Hepatocyte (in vitro differentiated cells): ENCODE measurements at regions not wholly inside any gene's neighbourhood (a gene's known extent, or its start where the extent isn't known, plus 50 kb on each side); places are given as distances from the start of the nearest gene placed in this dataset.

ENCODE experiments used
- EZH2 ChIP-seq: fragments of 200-600 bp; sonication (generic); IDR thresholded peaks from 2 replicates; pipeline ENCODE4 v1.6.1; 2016; ENCODE audit warnings: antibody characterized with exemption, mild to moderate bottlenecking, borderline replicate concordance
- EZH2phosphoT487 ChIP-seq: fragments of 200-600 bp; sonication (generic); IDR thresholded peaks from one replicate; pipeline ENCODE4 v1.6.1; 2018; ENCODE audit warnings: antibody characterized with exemption, mild to moderate bottlenecking, low read depth, moderate library complexity; ENCODE audit not compliant: unreplicated experiment, severe bottlenecking
- TF ChIP-seq, protein P1 (sequence below): fragments of 200-600 bp; sonication (generic); IDR thresholded peaks from 2 replicates; pipeline ENCODE4 v1.5.1; 2016; ENCODE audit warnings: antibody characterized with exemption, mild to moderate bottlenecking; ENCODE audit not compliant: poor library complexity

- TF ChIP-seq, protein P1, sequence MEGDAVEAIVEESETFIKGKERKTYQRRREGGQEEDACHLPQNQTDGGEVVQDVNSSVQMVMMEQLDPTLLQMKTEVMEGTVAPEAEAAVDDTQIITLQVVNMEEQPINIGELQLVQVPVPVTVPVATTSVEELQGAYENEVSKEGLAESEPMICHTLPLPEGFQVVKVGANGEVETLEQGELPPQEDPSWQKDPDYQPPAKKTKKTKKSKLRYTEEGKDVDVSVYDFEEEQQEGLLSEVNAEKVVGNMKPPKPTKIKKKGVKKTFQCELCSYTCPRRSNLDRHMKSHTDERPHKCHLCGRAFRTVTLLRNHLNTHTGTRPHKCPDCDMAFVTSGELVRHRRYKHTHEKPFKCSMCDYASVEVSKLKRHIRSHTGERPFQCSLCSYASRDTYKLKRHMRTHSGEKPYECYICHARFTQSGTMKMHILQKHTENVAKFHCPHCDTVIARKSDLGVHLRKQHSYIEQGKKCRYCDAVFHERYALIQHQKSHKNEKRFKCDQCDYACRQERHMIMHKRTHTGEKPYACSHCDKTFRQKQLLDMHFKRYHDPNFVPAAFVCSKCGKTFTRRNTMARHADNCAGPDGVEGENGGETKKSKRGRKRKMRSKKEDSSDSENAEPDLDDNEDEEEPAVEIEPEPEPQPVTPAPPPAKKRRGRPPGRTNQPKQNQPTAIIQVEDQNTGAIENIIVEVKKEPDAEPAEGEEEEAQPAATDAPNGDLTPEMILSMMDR: no peak
- TF ChIP-seq EZH2phosphoT487: no peak
- no peak for TF ChIP-seq EZH2
These were observed 88.0 kb upstream of the SVIL start for GRCh38 chr10:29722777-29723176.
